ENCODE measurements at regions not wholly inside any gene's neighbourhood (a gene's known extent, or its start where the extent isn't known, plus 50 kb on each side); places are given as distances from the start of the nearest gene placed in this dataset.
A peak's percentile ranks its signal among the peaks of the same experiment; 100 is the strongest.

GRCh38 chr11:45067966-45068365, 78.5 kb upstream of the PRDM11 start:
- no peak for DNase-seq

GRCh38 chr11:45071232-45071631, 75.2 kb upstream of the PRDM11 start:
- DNase-seq = no peak

GRCh38 chr11:45073685-45074141, 72.7 kb upstream of the PRDM11 start:
- DNase-seq = no peak

- DNase-seq = no peak
Observed at GRCh38 chr11:45075519-45075918, 70.9 kb upstream of the PRDM11 start.

GRCh38 chr11:45075952-45076351, 70.5 kb upstream of the PRDM11 start:
- DNase-seq = no peak

- DNase-seq = no peak
Observed at GRCh38 chr11:45076761-45077160, 69.7 kb upstream of the PRDM11 start.

- no peak for DNase-seq
Observed at GRCh38 chr11:45078236-45079074, 68.0 kb upstream of the PRDM11 start.

GRCh38 chr11:45079075-45079444, 67.4 kb upstream of the PRDM11 start:
- no peak for DNase-seq

GRCh38 chr11:45079567-45079942, 66.9 kb upstream of the PRDM11 start:
- DNase-seq = no peak

GRCh38 chr11:45079943-45080719, 66.3 kb upstream of the PRDM11 start:
- DNase-seq = no peak

GRCh38 chr11:45082744-45083543, 63.5 kb upstream of the PRDM11 start:
- DNase-seq = no peak

- DNase-seq = no peak
Observed at GRCh38 chr11:45083544-45084087, 62.8 kb upstream of the PRDM11 start.

- DNase-seq = no peak
Observed at GRCh38 chr11:45085646-45086501, 60.6 kb upstream of the PRDM11 start.

GRCh38 chr11:45086526-45086925, 59.9 kb upstream of the PRDM11 start:
- DNase-seq = no peak

- DNase-seq = no peak
Observed at GRCh38 chr11:45087086-45087899, 59.1 kb upstream of the PRDM11 start.

- DNase-seq = no peak
Observed at GRCh38 chr11:45087900-45088160, 58.6 kb upstream of the PRDM11 start.

- DNase-seq = peak in 1 of 2 experiments; percentile 73
Observed at GRCh38 chr11:45089251-45089650, 57.2 kb upstream of the PRDM11 start.

GRCh38 chr11:45089676-45090499, 56.6 kb upstream of the PRDM11 start:
- peak; percentile 20 to 22 for DNase-seq

GRCh38 chr11:45090607-45091006, 55.8 kb upstream of the PRDM11 start:
- DNase-seq = no peak

All from NCI-H446 (cell line).